WTC11 (cell line): ENCODE measurements at regions not wholly inside any gene's neighbourhood (a gene's known extent, or its start where the extent isn't known, plus 50 kb on each side); places are given as distances from the start of the nearest gene placed in this dataset.

Experiments used
- AFF4 ChIP-seq: sonication (generic); formaldehyde crosslinking; IDR thresholded peaks from 2 replicates; pipeline ENCODE4 v1.8.1; 2023; ENCODE audit warnings: mild to moderate bottlenecking, missing genetic modification reagents, borderline replicate concordance
- ARID4B ChIP-seq: sonication (generic); formaldehyde crosslinking; IDR thresholded peaks from 2 replicates; pipeline ENCODE4 v1.8.0; 2023; ENCODE audit warnings: missing genetic modification reagents, mild to moderate bottlenecking, borderline replicate concordance
- ATF6 ChIP-seq: sonication (generic); formaldehyde crosslinking; IDR thresholded peaks from 2 replicates; pipeline ENCODE4 v1.8.1; 2023; ENCODE audit warnings: mild to moderate bottlenecking, missing genetic modification reagents
- CBFB ChIP-seq: sonication (generic); formaldehyde crosslinking; IDR thresholded peaks from 2 replicates; pipeline ENCODE4 v1.8.1; 2022; ENCODE audit warnings: mild to moderate bottlenecking, low read depth, missing genetic modification reagents
- CTCF ChIP-seq: fragments of 200-600 bp; IDR thresholded peaks from 2 replicates; pipeline ENCODE4 v1.8.0; 2022; ENCODE audit warnings: antibody characterized with exemption
- FOXJ3 ChIP-seq: sonication (generic); formaldehyde crosslinking; IDR thresholded peaks from 2 replicates; pipeline ENCODE4 v1.9.0; 2021; ENCODE audit warnings: missing genetic modification reagents, mild to moderate bottlenecking, borderline replicate concordance
- FOXK1 ChIP-seq: sonication (generic); formaldehyde crosslinking; IDR thresholded peaks from 2 replicates; pipeline ENCODE4 v1.8.0; 2022; ENCODE audit warnings: mild to moderate bottlenecking, moderate library complexity, missing genetic modification reagents
- FOXP4 ChIP-seq: sonication (generic); formaldehyde crosslinking; IDR thresholded peaks from 2 replicates; pipeline ENCODE4 v1.8.0; 2022; ENCODE audit warnings: mild to moderate bottlenecking, missing genetic modification reagents
- TP53 ChIP-seq: sonication (generic); formaldehyde crosslinking; IDR thresholded peaks from 2 replicates; pipeline ENCODE4 v1.8.1; 2023; ENCODE audit warnings: mild to moderate bottlenecking, missing genetic modification reagents
- USF1 ChIP-seq: sonication (generic); formaldehyde crosslinking; IDR thresholded peaks from 2 replicates; pipeline ENCODE4 v1.8.0; 2022; ENCODE audit warnings: mild to moderate bottlenecking, missing genetic modification reagents
- ZBTB43 ChIP-seq: sonication (generic); formaldehyde crosslinking; IDR thresholded peaks from 2 replicates; pipeline ENCODE4 v1.8.1; 2023; ENCODE audit warnings: mild to moderate bottlenecking, missing genetic modification reagents
- ZNF121 ChIP-seq: sonication (generic); formaldehyde crosslinking; IDR thresholded peaks from 2 replicates; pipeline ENCODE4 v1.8.0; 2023; ENCODE audit warnings: missing genetic modification reagents
- ZNF512 ChIP-seq: sonication (generic); formaldehyde crosslinking; IDR thresholded peaks from 2 replicates; pipeline ENCODE4 v1.8.1; 2022; ENCODE audit warnings: missing genetic modification reagents, borderline replicate concordance

- TF ChIP-seq CTCF (no peak), ZNF121 (CRISPR knock-in tag) (no peak), USF1 (CRISPR knock-in tag) (no peak), TP53 (CRISPR knock-in tag) (no peak), FOXJ3 (CRISPR knock-in tag) (no peak), CBFB (no peak), AFF4 (CRISPR knock-in tag) (no peak), ATF6 (CRISPR knock-in tag) (no peak), ZNF512 (no peak), ZBTB43 (no peak), FOXK1 (CRISPR knock-in tag) (no peak), FOXP4 (CRISPR knock-in tag) (no peak), ARID4B (CRISPR knock-in tag) (no peak)
Observed at GRCh38 chr18:41372046-41372665, 582.9 kb upstream of the PIK3C3 start.
